ENCODE measurements at regions not wholly inside any gene's neighbourhood (a gene's known extent, or its start where the extent isn't known, plus 50 kb on each side); places are given as distances from the start of the nearest gene placed in this dataset.

DNA sequence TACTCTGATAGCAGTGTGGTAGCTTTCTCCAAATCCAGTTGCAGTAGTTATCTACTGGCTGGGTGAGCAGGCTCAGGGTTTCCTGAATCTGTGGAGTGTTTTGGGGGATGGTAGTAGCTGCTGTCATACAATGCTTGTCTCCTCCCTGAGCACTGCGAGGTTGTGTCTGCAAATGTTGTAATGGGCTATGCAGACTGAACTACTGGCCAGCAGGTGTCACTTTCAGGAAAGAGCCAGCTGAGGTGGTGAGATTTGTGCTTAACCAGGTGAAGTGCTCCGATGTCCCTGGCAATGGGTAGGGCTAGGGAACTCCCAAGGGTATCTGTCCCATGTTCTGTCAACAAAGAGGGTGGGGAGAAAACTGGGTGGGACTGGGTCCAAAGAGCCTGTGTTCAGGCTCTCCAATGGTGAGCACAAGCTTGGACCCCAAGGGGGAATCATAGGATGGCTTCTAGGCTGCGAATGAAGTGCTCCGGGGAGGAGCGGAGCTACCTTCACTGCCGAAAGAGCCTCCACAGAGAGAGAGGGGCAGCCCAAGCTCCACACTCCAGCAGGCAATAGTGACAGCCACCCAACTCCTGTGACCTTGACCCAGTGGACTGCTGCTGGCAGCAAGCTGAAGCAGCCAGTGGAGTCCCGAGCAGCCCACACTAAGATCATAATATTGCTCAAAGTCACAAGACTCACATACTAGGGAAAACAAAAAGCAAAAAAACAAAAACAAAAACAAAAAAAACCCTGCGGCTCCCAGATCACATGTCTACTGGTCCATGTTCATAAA, 1324.0 kb upstream of the USP15 start:
- Histone ChIP-seq H3K9me3 (ENCODE audit: control insufficient read depth, insufficient read depth, low read length) (no peaks in the 10 kb centered on the region), H3K27ac (ENCODE audit: low read length) (no peak overlapping the region), H3K36me3 (ENCODE audit: control insufficient read depth, insufficient read depth, low read length) (0 out of 2 replicates have a peak, but pooled peaks cover 5% of the 10 kb centered on the region), H3K4me3 (ENCODE audit: low read length) (no peak overlapping the region), H3K4me1 (ENCODE audit: control insufficient read depth, insufficient read depth, low read length) (no peaks in the 10 kb centered on the region), H3K27me3 (ENCODE audit: control insufficient read depth, insufficient read depth, low read length) (no peaks in the 10 kb centered on the region)
- no peak for DNase-seq (ENCODE audit: low read depth, low spot score)
- WGBS (ENCODE audit: insufficient coverage, insufficient read length): no CpG with 5 or more reads among the region's 8 CpGs

DNA sequence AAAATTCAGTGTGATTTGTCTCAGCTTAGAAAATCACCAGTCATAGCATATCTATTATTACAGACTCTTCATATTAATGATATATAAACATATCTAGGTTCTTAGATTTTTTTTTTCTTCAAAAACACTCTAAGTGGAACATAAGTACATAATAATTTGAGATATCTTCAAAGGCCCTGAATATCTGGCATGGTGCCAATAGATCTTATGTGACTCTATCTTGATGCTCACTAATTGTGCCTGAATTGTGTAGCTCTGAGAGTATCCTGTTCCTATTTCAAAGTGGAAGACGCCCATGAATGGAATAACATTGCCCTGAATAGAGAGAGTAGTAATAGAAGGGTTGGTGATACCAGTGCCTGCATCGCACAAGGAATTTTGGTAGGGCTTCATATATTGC, 1312.7 kb upstream of the USP15 start:
- Histone ChIP-seq H3K4me3 (ENCODE audit: low read length) (no peak overlapping the region), H3K9me3 (ENCODE audit: control insufficient read depth, insufficient read depth, low read length) (no peaks in the 10 kb centered on the region), H3K27me3 (ENCODE audit: control insufficient read depth, insufficient read depth, low read length) (no peaks in the 10 kb centered on the region), H3K36me3 (ENCODE audit: control insufficient read depth, insufficient read depth, low read length) (no peaks in the 10 kb centered on the region), H3K4me1 (ENCODE audit: control insufficient read depth, insufficient read depth, low read length) (no peaks in the 10 kb centered on the region), H3K27ac (ENCODE audit: low read length) (no peak overlapping the region)
- no CpG with 5 or more reads among the region's 2 CpGs for WGBS (ENCODE audit: insufficient coverage, insufficient read length)
- no peak for DNase-seq (ENCODE audit: low read depth, low spot score)

GRCh38 chr12:60967128-60967527, 1293.1 kb upstream of the USP15 start:
- H3K36me3 ChIP-seq (ENCODE audit: control insufficient read depth, insufficient read depth, low read length): no peaks in the 10 kb centered on the region
- H3K27ac ChIP-seq (ENCODE audit: low read length): no peak overlapping the region
- no peak for DNase-seq (ENCODE audit: low read depth, low spot score)
- H3K4me3 ChIP-seq (ENCODE audit: low read length): no peak overlapping the region
- H3K27me3 ChIP-seq (ENCODE audit: control insufficient read depth, insufficient read depth, low read length): no peaks in the 10 kb centered on the region
- no peaks in the 10 kb centered on the region for H3K4me1 ChIP-seq (ENCODE audit: control insufficient read depth, insufficient read depth, low read length)
- H3K9me3 ChIP-seq (ENCODE audit: control insufficient read depth, insufficient read depth, low read length): no peaks in the 10 kb centered on the region

GRCh38 chr12:60977966-60978365, 1282.2 kb upstream of the USP15 start:
- no peaks in the 10 kb centered on the region for H3K9me3 ChIP-seq (ENCODE audit: control insufficient read depth, insufficient read depth, low read length)
- H3K36me3 ChIP-seq (ENCODE audit: control insufficient read depth, insufficient read depth, low read length): no peaks in the 10 kb centered on the region
- no peaks in the 10 kb centered on the region for H3K27me3 ChIP-seq (ENCODE audit: control insufficient read depth, insufficient read depth, low read length)
- no peak overlapping the region for H3K4me3 ChIP-seq (ENCODE audit: low read length)
- no peak for DNase-seq (ENCODE audit: low read depth, low spot score)
- WGBS (ENCODE audit: insufficient coverage, insufficient read length): no CpG with 5 or more reads among the region's 3 CpGs
- no peaks in the 10 kb centered on the region for H3K4me1 ChIP-seq (ENCODE audit: control insufficient read depth, insufficient read depth, low read length)
- no peak overlapping the region for H3K27ac ChIP-seq (ENCODE audit: low read length)

DNA sequence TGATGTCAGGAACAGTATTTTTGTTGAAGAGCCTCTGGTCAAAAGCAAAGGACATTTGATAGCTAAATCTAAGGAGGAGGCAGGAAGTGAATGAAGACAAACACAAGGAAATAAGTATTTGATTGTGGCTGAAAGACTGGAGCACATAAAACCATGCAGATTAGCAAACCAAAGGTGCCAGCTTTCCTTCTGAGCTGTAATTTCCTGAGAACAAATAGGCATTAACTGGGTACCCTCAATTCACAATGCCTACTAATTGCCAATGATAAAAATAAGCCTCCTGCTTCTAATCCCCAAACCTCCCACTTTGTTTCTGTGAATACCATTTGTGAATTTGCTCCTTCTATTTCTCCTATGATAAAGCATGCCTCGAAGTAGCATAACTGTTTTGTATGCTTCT, 1279.6 kb upstream of the USP15 start:
- DNase-seq (ENCODE audit: low read depth, low spot score): no peak
- H3K4me1 ChIP-seq (ENCODE audit: control insufficient read depth, insufficient read depth, low read length): no peaks in the 10 kb centered on the region
- H3K36me3 ChIP-seq (ENCODE audit: control insufficient read depth, insufficient read depth, low read length): no peaks in the 10 kb centered on the region
- H3K27ac ChIP-seq (ENCODE audit: low read length): no peak overlapping the region
- no CpG with 5 or more reads among the region's 1 CpG for WGBS (ENCODE audit: insufficient coverage, insufficient read length)
- no peak overlapping the region for H3K4me3 ChIP-seq (ENCODE audit: low read length)
- no peaks in the 10 kb centered on the region for H3K9me3 ChIP-seq (ENCODE audit: control insufficient read depth, insufficient read depth, low read length)
- H3K27me3 ChIP-seq (ENCODE audit: control insufficient read depth, insufficient read depth, low read length): no peaks in the 10 kb centered on the region

DNA sequence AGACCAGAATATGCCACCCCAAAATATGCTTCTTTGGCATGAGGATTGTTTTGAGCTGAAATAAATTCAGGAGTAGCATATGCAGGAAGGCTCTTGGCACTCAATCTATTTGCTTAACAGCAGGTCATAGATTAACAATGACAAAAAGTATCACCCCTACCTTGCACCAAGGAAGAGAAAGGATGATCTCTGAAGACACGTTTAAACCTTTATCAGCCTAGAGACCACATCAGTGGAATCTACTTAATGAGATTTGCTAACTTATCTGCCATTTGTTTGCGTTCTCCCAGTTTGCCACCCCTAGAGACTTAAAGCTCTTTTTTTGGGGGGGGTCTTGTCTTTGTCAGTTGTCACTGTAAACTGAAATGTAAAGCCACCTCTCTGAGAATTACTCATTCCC, 1278.7 kb upstream of the USP15 start:
- WGBS (ENCODE audit: insufficient coverage, insufficient read length): no CpG with 5 or more reads among the region's 2 CpGs
- Histone ChIP-seq H3K27ac (ENCODE audit: low read length) (no peak overlapping the region), H3K36me3 (ENCODE audit: control insufficient read depth, insufficient read depth, low read length) (no peaks in the 10 kb centered on the region), H3K9me3 (ENCODE audit: control insufficient read depth, insufficient read depth, low read length) (no peaks in the 10 kb centered on the region), H3K27me3 (ENCODE audit: control insufficient read depth, insufficient read depth, low read length) (no peaks in the 10 kb centered on the region), H3K4me1 (ENCODE audit: control insufficient read depth, insufficient read depth, low read length) (no peaks in the 10 kb centered on the region), H3K4me3 (ENCODE audit: low read length) (no peak overlapping the region)
- DNase-seq (ENCODE audit: low read depth, low spot score): no peak

GRCh38 chr12:60992087-60992486, 1268.1 kb upstream of the USP15 start:
- 100% methylated on average over 1 of the region's 2 CpGs for WGBS (ENCODE audit: insufficient coverage, insufficient read length)
- DNase-seq (ENCODE audit: low read depth, low spot score): no peak
- Histone ChIP-seq H3K27me3 (ENCODE audit: control insufficient read depth, insufficient read depth, low read length) (no peaks in the 10 kb centered on the region), H3K4me3 (ENCODE audit: low read length) (no peak overlapping the region), H3K27ac (ENCODE audit: low read length) (no peak overlapping the region), H3K9me3 (ENCODE audit: control insufficient read depth, insufficient read depth, low read length) (no peaks in the 10 kb centered on the region), H3K4me1 (ENCODE audit: control insufficient read depth, insufficient read depth, low read length) (no peaks in the 10 kb centered on the region), H3K36me3 (ENCODE audit: control insufficient read depth, insufficient read depth, low read length) (no peaks in the 10 kb centered on the region)

DNA sequence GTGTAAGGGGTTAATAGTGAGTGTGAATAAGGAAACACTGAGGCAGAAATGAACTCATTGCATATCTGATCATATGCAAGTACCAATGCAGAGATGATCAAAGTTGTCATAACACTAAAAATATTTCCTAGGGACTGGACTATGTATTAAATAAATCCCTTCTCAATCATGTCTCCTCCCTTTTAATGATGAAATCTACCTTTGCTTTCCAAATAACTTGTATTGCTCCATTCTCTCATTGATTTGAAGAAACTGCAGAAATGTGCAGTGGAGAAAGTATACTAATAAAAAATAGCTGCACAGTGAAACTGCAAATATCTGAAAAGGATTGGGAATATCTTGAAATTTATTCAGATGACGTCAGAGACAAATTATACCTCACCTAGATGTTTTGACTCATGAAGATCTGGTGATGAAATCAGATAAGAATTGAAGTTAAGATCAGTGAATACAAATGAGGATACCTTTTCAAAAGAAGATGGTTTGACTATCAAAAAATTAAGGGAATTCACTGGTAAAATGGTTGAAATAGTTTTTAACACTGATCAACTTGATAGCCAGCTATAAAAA, 1264.9 kb upstream of the USP15 start:
- Histone ChIP-seq H3K4me1 (ENCODE audit: control insufficient read depth, insufficient read depth, low read length) (no peaks in the 10 kb centered on the region), H3K4me3 (ENCODE audit: low read length) (no peak overlapping the region), H3K9me3 (ENCODE audit: control insufficient read depth, insufficient read depth, low read length) (no peaks in the 10 kb centered on the region), H3K27me3 (ENCODE audit: control insufficient read depth, insufficient read depth, low read length) (no peaks in the 10 kb centered on the region), H3K27ac (ENCODE audit: low read length) (no peak overlapping the region), H3K36me3 (ENCODE audit: control insufficient read depth, insufficient read depth, low read length) (no peaks in the 10 kb centered on the region)
- no CpG with 5 or more reads among the region's 1 CpG for WGBS (ENCODE audit: insufficient coverage, insufficient read length)
- DNase-seq (ENCODE audit: low read depth, low spot score): no peak

GRCh38 chr12:60997869-60998378, 1262.3 kb upstream of the USP15 start:
- Histone ChIP-seq H3K9me3 (ENCODE audit: control insufficient read depth, insufficient read depth, low read length) (no peaks in the 10 kb centered on the region), H3K27ac (ENCODE audit: low read length) (no peak overlapping the region)
- WGBS (ENCODE audit: insufficient coverage, insufficient read length): no CpG with 5 or more reads among the region's 1 CpG

DNA sequence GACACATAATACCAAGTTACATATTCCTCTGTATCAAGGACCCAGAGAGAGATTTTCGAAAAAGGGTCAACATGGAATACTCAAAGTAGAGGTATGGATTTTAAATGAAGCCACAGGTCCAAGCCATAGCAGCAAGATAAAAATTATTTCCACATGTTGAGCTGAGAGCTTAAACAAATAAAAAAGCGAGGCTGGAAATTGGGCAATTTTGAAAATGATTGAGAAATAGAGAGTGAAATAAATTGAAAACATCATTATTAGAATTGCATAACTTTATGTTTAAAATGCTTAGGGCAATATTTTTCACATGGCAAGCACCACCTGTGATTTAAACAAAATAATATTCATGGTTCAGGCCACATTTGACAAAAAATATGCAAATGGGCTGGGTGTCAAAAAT, 1251.0 kb upstream of the USP15 start:
- Histone ChIP-seq H3K4me3 (ENCODE audit: low read length) (no peak overlapping the region), H3K4me1 (ENCODE audit: control insufficient read depth, insufficient read depth, low read length) (no peaks in the 10 kb centered on the region), H3K36me3 (ENCODE audit: control insufficient read depth, insufficient read depth, low read length) (no peaks in the 10 kb centered on the region), H3K9me3 (ENCODE audit: control insufficient read depth, insufficient read depth, low read length) (no peaks in the 10 kb centered on the region), H3K27ac (ENCODE audit: low read length) (no peak overlapping the region), H3K27me3 (ENCODE audit: control insufficient read depth, insufficient read depth, low read length) (no peaks in the 10 kb centered on the region)
- 100% methylated on average over 1 of the region's 2 CpGs for WGBS (ENCODE audit: insufficient coverage, insufficient read length)
- no peak for DNase-seq (ENCODE audit: low read depth, low spot score)

More at GRCh38 chr12:60997869-60998378, 1262.3 kb upstream of the USP15 start:
- Histone ChIP-seq H3K4me3 (ENCODE audit: low read length) (no peak overlapping the region), H3K27me3 (ENCODE audit: control insufficient read depth, insufficient read depth, low read length) (no peaks in the 10 kb centered on the region), H3K36me3 (ENCODE audit: control insufficient read depth, insufficient read depth, low read length) (no peaks in the 10 kb centered on the region), H3K4me1 (ENCODE audit: control insufficient read depth, insufficient read depth, low read length) (no peaks in the 10 kb centered on the region)
- no peak for DNase-seq (ENCODE audit: low read depth, low spot score)
